ENCODE measurements at regions not wholly inside any gene's neighbourhood (a gene's known extent, or its start where the extent isn't known, plus 50 kb on each side); places are given as distances from the start of the nearest gene placed in this dataset.

- TF ChIP-seq MYC (IDR thresholded peaks at IDR 0.05; ENCODE audit: low read depth, low read length): no peak
- no peak for TF ChIP-seq CTCF (IDR thresholded peaks at IDR 0.05; ENCODE audit: low read depth, low read length)
- no peak for TF ChIP-seq POLR2A (IDR thresholded peaks at IDR 0.05; ENCODE audit: extremely low read depth, insufficient read length)
- no peak for TF ChIP-seq MAX (IDR thresholded peaks at IDR 0.05; ENCODE audit: low read depth, low read length)
- no peak for DNase-seq (ENCODE audit: low read depth)
- no peak overlapping the region for H3K4me3 ChIP-seq (ENCODE audit: low read depth, low read length)
These were observed 573.4 kb downstream of the CPS1 start for GRCh38 chr2:211129798-211130197.

- DNase-seq (ENCODE audit: low read depth): no peak
- H3K4me3 ChIP-seq (ENCODE audit: low read depth, low read length): no peak overlapping the region
- TF ChIP-seq MAX (IDR thresholded peaks at IDR 0.05; ENCODE audit: low read depth, low read length): no peak
- no peak for TF ChIP-seq MYC (IDR thresholded peaks at IDR 0.05; ENCODE audit: low read depth, low read length)
- TF ChIP-seq POLR2A (IDR thresholded peaks at IDR 0.05; ENCODE audit: extremely low read depth, insufficient read length): no peak
- no peak for TF ChIP-seq CTCF (IDR thresholded peaks at IDR 0.05; ENCODE audit: low read depth, low read length)
These were observed 575.6 kb downstream of the CPS1 start for GRCh38 chr2:211132046-211132445.

DNA sequence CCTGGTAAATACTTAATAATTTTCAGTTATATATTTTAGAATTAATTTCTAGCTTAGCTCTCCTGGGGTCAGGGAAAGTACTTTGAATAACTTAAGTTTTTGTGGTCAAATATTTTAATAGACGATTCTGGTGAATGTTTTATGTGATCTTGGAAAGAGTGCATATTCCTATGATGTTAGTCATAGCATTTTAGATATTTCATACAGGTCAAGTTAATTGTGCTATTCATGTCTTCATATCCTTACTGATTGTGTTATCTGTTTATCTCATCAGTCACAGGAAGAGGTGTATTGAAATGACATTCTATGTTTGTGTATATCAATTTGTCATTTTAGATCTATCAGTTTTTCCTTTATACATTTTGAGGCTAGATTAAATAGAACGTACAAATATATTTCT is 576.2 kb downstream of the CPS1 start:
- no peak overlapping the region for H3K4me3 ChIP-seq (ENCODE audit: low read depth, low read length)
- no peak for DNase-seq (ENCODE audit: low read depth)
- no peak for TF ChIP-seq POLR2A (IDR thresholded peaks at IDR 0.05; ENCODE audit: extremely low read depth, insufficient read length)
- TF ChIP-seq CTCF (IDR thresholded peaks at IDR 0.05; ENCODE audit: low read depth, low read length): no peak
- TF ChIP-seq MAX (IDR thresholded peaks at IDR 0.05; ENCODE audit: low read depth, low read length): no peak
- no peak for TF ChIP-seq MYC (IDR thresholded peaks at IDR 0.05; ENCODE audit: low read depth, low read length)

GRCh38 chr2:211133766-211134165 is 577.4 kb downstream of the CPS1 start:
- no peak overlapping the region for H3K4me3 ChIP-seq (ENCODE audit: low read depth, low read length)
- TF ChIP-seq MAX (IDR thresholded peaks at IDR 0.05; ENCODE audit: low read depth, low read length) (no peak), MYC (IDR thresholded peaks at IDR 0.05; ENCODE audit: low read depth, low read length) (no peak), POLR2A (IDR thresholded peaks at IDR 0.05; ENCODE audit: extremely low read depth, insufficient read length) (no peak), CTCF (IDR thresholded peaks at IDR 0.05; ENCODE audit: low read depth, low read length) (no peak)
- no peak for DNase-seq (ENCODE audit: low read depth)

DNA sequence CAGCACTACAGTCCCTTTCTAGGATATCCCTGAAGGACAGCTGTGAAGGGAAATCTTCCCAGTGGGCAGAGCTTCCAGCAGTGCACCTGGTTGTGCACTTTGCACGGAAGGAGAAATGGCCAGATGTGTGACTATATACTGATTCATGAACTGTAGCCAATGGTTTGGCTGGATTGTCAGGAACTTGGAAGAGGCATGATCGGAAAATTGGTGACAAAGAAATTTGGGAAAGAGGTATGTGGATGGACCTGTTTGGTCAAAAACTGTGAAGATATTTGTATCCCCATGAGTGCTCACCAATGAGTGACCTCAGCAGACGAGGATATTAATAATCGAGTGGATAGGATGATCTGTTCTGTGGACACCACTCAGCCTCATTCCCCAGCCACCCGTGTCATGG is 582.2 kb downstream of the CPS1 start:
- no peak overlapping the region for H3K4me3 ChIP-seq (ENCODE audit: low read depth, low read length)
- TF ChIP-seq MYC (IDR thresholded peaks at IDR 0.05; ENCODE audit: low read depth, low read length) (no peak), POLR2A (IDR thresholded peaks at IDR 0.05; ENCODE audit: extremely low read depth, insufficient read length) (no peak), CTCF (IDR thresholded peaks at IDR 0.05; ENCODE audit: low read depth, low read length) (no peak), MAX (IDR thresholded peaks at IDR 0.05; ENCODE audit: low read depth, low read length) (no peak)
- no peak for DNase-seq (ENCODE audit: low read depth)

GRCh38 chr2:211141646-211142045 is 585.2 kb downstream of the CPS1 start:
- H3K4me3 ChIP-seq (ENCODE audit: low read depth, low read length): no peak overlapping the region

More at GRCh38 chr2:211141646-211142045, 585.2 kb downstream of the CPS1 start:
- TF ChIP-seq POLR2A (IDR thresholded peaks at IDR 0.05; ENCODE audit: extremely low read depth, insufficient read length): no peak
- TF ChIP-seq MYC (IDR thresholded peaks at IDR 0.05; ENCODE audit: low read depth, low read length): no peak
- TF ChIP-seq MAX (IDR thresholded peaks at IDR 0.05; ENCODE audit: low read depth, low read length): no peak
- no peak for TF ChIP-seq CTCF (IDR thresholded peaks at IDR 0.05; ENCODE audit: low read depth, low read length)
- no peak for DNase-seq (ENCODE audit: low read depth)

Data from NB4 (cell line).